B cell (primary cell): ENCODE measurements at regions not wholly inside any gene's neighbourhood (a gene's known extent, or its start where the extent isn't known, plus 50 kb on each side); places are given as distances from the start of the nearest gene placed in this dataset.

Source experiments
- EZH2 ChIP-seq: IDR thresholded peaks from 2 replicates; pipeline ENCODE4 v1.6.1; 2012; ENCODE audit warnings: borderline replicate concordance, low read depth, mild to moderate bottlenecking, moderate library complexity, low read length; ENCODE audit not compliant: insufficient read depth, poor library complexity, severe bottlenecking
- TF ChIP-seq, protein P1 (sequence below): fragments of 200-600 bp; IDR thresholded peaks from one replicate; pipeline ENCODE4 v1.8.0; 2022; ENCODE audit warnings: antibody characterized with exemption, mild to moderate bottlenecking

GRCh38 chr6:103280417-103280816 lies 1579.3 kb downstream of the HACE1 start:
- TF ChIP-seq, protein P1, sequence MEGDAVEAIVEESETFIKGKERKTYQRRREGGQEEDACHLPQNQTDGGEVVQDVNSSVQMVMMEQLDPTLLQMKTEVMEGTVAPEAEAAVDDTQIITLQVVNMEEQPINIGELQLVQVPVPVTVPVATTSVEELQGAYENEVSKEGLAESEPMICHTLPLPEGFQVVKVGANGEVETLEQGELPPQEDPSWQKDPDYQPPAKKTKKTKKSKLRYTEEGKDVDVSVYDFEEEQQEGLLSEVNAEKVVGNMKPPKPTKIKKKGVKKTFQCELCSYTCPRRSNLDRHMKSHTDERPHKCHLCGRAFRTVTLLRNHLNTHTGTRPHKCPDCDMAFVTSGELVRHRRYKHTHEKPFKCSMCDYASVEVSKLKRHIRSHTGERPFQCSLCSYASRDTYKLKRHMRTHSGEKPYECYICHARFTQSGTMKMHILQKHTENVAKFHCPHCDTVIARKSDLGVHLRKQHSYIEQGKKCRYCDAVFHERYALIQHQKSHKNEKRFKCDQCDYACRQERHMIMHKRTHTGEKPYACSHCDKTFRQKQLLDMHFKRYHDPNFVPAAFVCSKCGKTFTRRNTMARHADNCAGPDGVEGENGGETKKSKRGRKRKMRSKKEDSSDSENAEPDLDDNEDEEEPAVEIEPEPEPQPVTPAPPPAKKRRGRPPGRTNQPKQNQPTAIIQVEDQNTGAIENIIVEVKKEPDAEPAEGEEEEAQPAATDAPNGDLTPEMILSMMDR, result no peak
- no peak for TF ChIP-seq EZH2
